ENCODE measurements at regions not wholly inside any gene's neighbourhood (a gene's known extent, or its start where the extent isn't known, plus 50 kb on each side); places are given as distances from the start of the nearest gene placed in this dataset.
"Not testable (repeated sequence)": the region's sequence is repeated elsewhere in the genome, so short reads cannot be mapped to it uniquely, and the experiment has no call there.

- no peak overlapping the region for H3K4me3 ChIP-seq (replicated peaks in 1 of 3)
- H3K27ac ChIP-seq = no peak overlapping the region
- no peaks in the 10 kb centered on the region for H3K27me3 ChIP-seq
- TF ChIP-seq POLR2A (IDR thresholded peaks at IDR 0.05) (no peak), CTCF (IDR thresholded peaks at IDR 0.05) (no peak)
- intact Hi-C loops (cut with DNase I) = no loop called here
- no peaks in the 10 kb centered on the region for H3K36me3 ChIP-seq
- H3K4me1 ChIP-seq = no peaks in the 10 kb centered on the region
- H3K9me3 ChIP-seq = no peaks in the 10 kb centered on the region
- WGBS, 2 donors = 67% methylated on average over 1 of the region's 1 CpG
- DNase-seq = no peak
Measured at GRCh38 chr6:130643361-130643760, 183.8 kb upstream of the SMLR1 start.

DNA sequence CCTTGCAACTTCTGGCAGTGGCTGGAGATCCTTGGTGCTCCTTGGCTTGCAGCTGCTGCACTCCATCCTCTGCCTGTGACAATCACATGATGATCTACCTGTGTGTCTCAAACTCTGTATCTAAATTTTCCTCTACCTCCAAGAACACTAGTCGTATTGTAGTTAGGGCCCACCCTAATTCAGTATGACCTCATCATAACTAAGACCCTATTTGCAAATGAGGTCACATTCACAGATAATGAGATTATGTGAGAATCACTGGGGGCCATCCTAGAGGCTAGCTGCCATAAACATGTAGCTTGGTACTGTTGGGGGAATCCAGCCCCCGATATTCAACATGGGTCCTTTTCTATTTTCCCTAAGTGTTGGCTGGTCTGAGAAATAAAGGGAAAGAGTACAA, 183.0 kb upstream of the SMLR1 start:
- no peak for DNase-seq
- H3K9me3 ChIP-seq = no peaks in the 10 kb centered on the region
- 96 to 97% methylated on average over 2 of the region's 2 CpGs for WGBS, 2 donors
- H3K4me1 ChIP-seq = no peaks in the 10 kb centered on the region
- no peak overlapping the region for H3K4me3 ChIP-seq (replicated peaks in 1 of 3)
- intact Hi-C loops (cut with DNase I) = no loop called here
- no peak overlapping the region for H3K27ac ChIP-seq
- no peaks in the 10 kb centered on the region for H3K36me3 ChIP-seq
- H3K27me3 ChIP-seq = no peaks in the 10 kb centered on the region
- no peak for TF ChIP-seq CTCF (IDR thresholded peaks at IDR 0.05)
- TF ChIP-seq POLR2A (IDR thresholded peaks at IDR 0.05) = no peak

DNA sequence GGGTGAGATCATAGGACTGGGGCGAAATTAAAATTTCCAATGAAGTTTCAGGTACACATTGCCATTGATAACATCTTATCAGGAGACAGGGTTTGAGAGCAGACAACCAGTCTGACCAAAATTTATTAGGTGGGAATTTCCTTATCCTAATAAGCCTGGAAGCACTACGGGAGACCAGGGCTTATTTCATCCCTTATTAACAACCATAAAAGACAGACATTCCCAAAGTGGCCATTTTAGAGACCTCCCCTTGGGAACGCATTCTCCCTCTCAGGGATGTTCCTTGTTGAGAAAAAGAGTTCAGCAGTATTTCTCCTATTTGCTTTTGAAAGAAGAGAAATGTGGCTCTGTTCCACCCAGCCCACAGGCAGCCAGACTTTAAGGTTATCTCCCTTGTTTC, 182.4 kb upstream of the SMLR1 start:
- 90 to 91% methylated on average over 3 of the region's 3 CpGs for WGBS, 2 donors

DNA sequence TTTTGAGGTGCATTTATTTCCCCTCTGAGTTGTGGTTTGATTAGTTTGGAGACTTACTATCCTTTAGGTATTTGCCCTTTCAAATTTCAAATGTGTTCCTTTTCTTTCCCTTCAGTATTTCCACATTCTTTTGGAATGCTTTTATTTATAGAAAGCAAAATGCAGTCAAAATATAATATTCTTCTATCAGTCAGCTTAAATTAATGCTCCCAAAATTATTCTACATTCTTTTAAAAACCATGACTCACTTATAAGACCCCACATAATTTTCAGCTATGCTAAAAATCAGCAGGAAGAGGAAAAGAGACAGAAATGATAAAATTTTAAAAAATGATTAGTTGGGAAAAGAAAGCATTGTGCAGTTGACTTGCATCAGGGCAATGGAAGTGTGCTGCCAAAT, 180.0 kb upstream of the SMLR1 start:
- no peak overlapping the region for H3K4me3 ChIP-seq (replicated peaks in 1 of 3)
- no peaks in the 10 kb centered on the region for H3K27me3 ChIP-seq
- TF ChIP-seq POLR2A (IDR thresholded peaks at IDR 0.05) (no peak), CTCF (IDR thresholded peaks at IDR 0.05) (no peak)
- no peaks in the 10 kb centered on the region for H3K36me3 ChIP-seq
- intact Hi-C loops (cut with DNase I) = no loop called here
- no peaks in the 10 kb centered on the region for H3K4me1 ChIP-seq
- H3K9me3 ChIP-seq = no peaks in the 10 kb centered on the region
- DNase-seq = no peak
- no peak overlapping the region for H3K27ac ChIP-seq

More for the DNA sequence above, 182.4 kb upstream of the SMLR1 start:
- H3K4me3 ChIP-seq (replicated peaks in 1 of 3); H3K27ac ChIP-seq; H3K4me1 ChIP-seq; H3K36me3 ChIP-seq; DNase-seq; intact Hi-C loops (cut with DNase I); H3K27me3 ChIP-seq; H3K9me3 ChIP-seq: not testable (repeated sequence)

DNA sequence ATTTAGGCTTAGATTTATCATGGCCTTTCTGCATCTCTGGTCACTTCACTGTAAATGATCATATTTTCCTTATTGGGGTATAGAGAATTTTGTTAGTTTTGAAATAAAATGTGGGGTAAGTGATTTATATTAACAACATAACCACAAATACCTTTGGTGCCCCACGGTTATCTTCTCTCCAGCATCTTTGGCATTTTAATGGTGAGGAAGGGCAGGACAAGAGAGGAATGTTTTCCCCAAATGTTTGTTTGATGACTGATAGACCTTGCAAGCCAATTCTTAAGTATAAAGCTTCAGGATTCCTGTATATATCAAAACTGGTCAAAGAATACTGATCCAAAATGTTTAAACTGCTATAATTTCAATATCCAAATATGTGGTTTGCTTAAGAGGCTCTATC, 171.6 kb upstream of the SMLR1 start:
- Histone ChIP-seq H3K27ac (no peak overlapping the region), H3K36me3 (no peaks in the 10 kb centered on the region), H3K4me1 (no peaks in the 10 kb centered on the region), H3K9me3 (no peaks in the 10 kb centered on the region), H3K4me3 (replicated peaks in 1 of 3) (no peak overlapping the region), H3K27me3 (no peaks in the 10 kb centered on the region)
- no peak for DNase-seq
- 82 to 84% methylated on average over 1 of the region's 1 CpG for WGBS, 2 donors
- TF ChIP-seq CTCF (IDR thresholded peaks at IDR 0.05) (no peak), POLR2A (IDR thresholded peaks at IDR 0.05) (no peak)
- intact Hi-C loops (cut with DNase I) = no loop called here

- H3K27ac ChIP-seq = no peak overlapping the region
- DNase-seq = no peak
- no peaks in the 10 kb centered on the region for H3K9me3 ChIP-seq
- H3K4me3 ChIP-seq (replicated peaks in 1 of 3) = no peak overlapping the region
- no peak for TF ChIP-seq POLR2A (IDR thresholded peaks at IDR 0.05)
- no peak for TF ChIP-seq CTCF (IDR thresholded peaks at IDR 0.05)
- no peaks in the 10 kb centered on the region for H3K27me3 ChIP-seq
- WGBS, 2 donors = 75 to 79% methylated on average over 4 of the region's 4 CpGs
- intact Hi-C loops (cut with DNase I) = no loop called here
- no peaks in the 10 kb centered on the region for H3K4me1 ChIP-seq
- no peaks in the 10 kb centered on the region for H3K36me3 ChIP-seq
Measured at GRCh38 chr6:130661077-130661476, 166.1 kb upstream of the SMLR1 start.
